SK-N-SH (cell line): ENCODE measurements at regions not wholly inside any gene's neighbourhood (a gene's known extent, or its start where the extent isn't known, plus 50 kb on each side); places are given as distances from the start of the nearest gene placed in this dataset.

Experiments
- CTCF ChIA-PET: fragments of 300-600, 350-600 bp; formaldehyde crosslinking; extraction: SDS; loops from one replicate; lab custom pipeline; 2021; lab: Yijun Ruan, JAX
- POLR2A ChIA-PET: fragments of 350-600 bp; sonication (Branson Sonifier 250); formaldehyde crosslinking; extraction: SDS; loops from one replicate; lab custom pipeline; 2020; ENCODE audit warnings: antibody characterized with exemption, inconsistent platforms; lab: Yijun Ruan, JAX
- DNase-seq: peaks from one replicate; pipeline ENCODE4 v3.0.0; 2012
- H2AFZ ChIP-seq: fragments of 200-600 bp; sonication (generic); 2 replicates; pipeline ENCODE4 v1.8.1; 2016; ENCODE audit warnings: antibody characterized with exemption, mild to moderate bottlenecking, low read depth
- H3F3A ChIP-seq: fragments of 200-600 bp; sonication (generic); replicated peaks from 2 replicates; pipeline ENCODE3; 2016; ENCODE audit warnings: antibody characterized with exemption, mild to moderate bottlenecking; ENCODE audit not compliant: insufficient read depth
- H3K27ac ChIP-seq, 2 experiments: fragments of 200-500 bp in 1 of 2; fragments of 200-600 bp in 1 of 2; sonication (Bioruptor generic) in 1 of 2; sonication (generic), shearing (Covaris generic) in 1 of 2; 2 replicates each; pipeline versions ENCODE4 v1.5.1 to v1.6.1; 2014 to 2016; ENCODE audit warnings: low read depth in 2 of 2, inconsistent platforms in 1 of 2, low read length in 1 of 2, mild to moderate bottlenecking in 1 of 2, mixed read lengths in 1 of 2
- H3K27me3 ChIP-seq: fragments of 200-600 bp; sonication (generic), shearing (Covaris generic); 2 replicates; pipeline ENCODE4 v1.6.1; 2016; ENCODE audit warnings: mixed run types; ENCODE audit not compliant: insufficient read depth
- H3K36me3 ChIP-seq, 2 experiments: fragments of 200-500 bp in 1 of 2; fragments of 200-600 bp in 1 of 2; sonication (Bioruptor generic) in 1 of 2; sonication (generic) in 1 of 2; replicated peaks in 1 of 2; 2 replicates each; pipeline versions ENCODE3 to v1.5.1; 2014 to 2016; ENCODE audit warnings: low read length in 1 of 2, mild to moderate bottlenecking in 1 of 2; ENCODE audit not compliant: insufficient read depth in 2 of 2, control insufficient read depth in 1 of 2
- H3K4me1 ChIP-seq, 2 experiments: fragments of 200-500 bp in 1 of 2; fragments of 200-600 bp in 1 of 2; sonication (Bioruptor generic) in 1 of 2; sonication (generic), shearing (Covaris generic) in 1 of 2; 2 replicates each; pipeline versions ENCODE4 v1.5.1 to v1.6.1; 2014 to 2016; ENCODE audit warnings: low read depth in 1 of 2, low read length in 1 of 2, mixed run types in 1 of 2; ENCODE audit not compliant: insufficient read depth in 2 of 2, control insufficient read depth in 1 of 2
- H3K4me2 ChIP-seq: fragments of 200-600 bp; sonication (generic), shearing (Covaris generic); 2 replicates; pipeline ENCODE4 v1.6.1; 2017; ENCODE audit warnings: mixed run types
- H3K4me3 ChIP-seq, 2 experiments: fragments of 200-500 bp in 1 of 2; fragments of 200-600 bp in 1 of 2; sonication (Bioruptor generic) in 1 of 2; sonication (generic), shearing (Covaris generic) in 1 of 2; 2 replicates each; pipeline versions ENCODE4 v1.5.1 to v1.8.1; 2014 to 2016; ENCODE audit warnings: low read depth in 2 of 2, inconsistent platforms in 1 of 2, low read length in 1 of 2, mild to moderate bottlenecking in 1 of 2, mixed read lengths in 1 of 2, moderate library complexity in 1 of 2
- H3K79me2 ChIP-seq: fragments of 200-600 bp; sonication (generic); 2 replicates; pipeline ENCODE4 v1.8.1; 2017; ENCODE audit warnings: mild to moderate bottlenecking; ENCODE audit not compliant: insufficient read depth
- H3K9ac ChIP-seq: fragments of 200-600 bp; sonication (generic); 2 replicates; pipeline ENCODE4 v1.6.1; 2017; ENCODE audit warnings: mixed run types
- H3K9me2 ChIP-seq: fragments of 200-600 bp; sonication (generic); 2 replicates; pipeline ENCODE4 v1.6.1; 2017; ENCODE audit warnings: mixed run types
- H3K9me3 ChIP-seq: fragments of 200-600 bp; sonication (generic); 2 replicates; pipeline ENCODE4 v1.6.1; 2017; ENCODE audit warnings: mixed run types, mild to moderate bottlenecking, moderate library complexity
- H4K20me1 ChIP-seq: fragments of 200-600 bp; sonication (generic); 2 replicates; pipeline ENCODE4 v1.6.1; 2017; ENCODE audit warnings: mild to moderate bottlenecking, mixed run types; ENCODE audit not compliant: insufficient read depth
- CHD2 ChIP-seq: fragments of 150-350 bp; IDR thresholded peaks from 2 replicates; pipeline ENCODE4 v1.6.1; 2018; ENCODE audit warnings: low read length; ENCODE audit not compliant: partially characterized antibody
- ELF1 ChIP-seq: IDR thresholded peaks from 2 replicates; pipeline ENCODE4 v1.4.0; 2012
- EP300 ChIP-seq, 2 experiments: IDR thresholded peaks; 2 replicates each; pipeline versions ENCODE4 v1.4.0 to v1.6.1; 2012; ENCODE audit warnings: borderline replicate concordance in 1 of 2, low read depth in 1 of 2, low read length in 1 of 2
- GABPA ChIP-seq: IDR thresholded peaks from 2 replicates; pipeline ENCODE4 v1.4.0; 2012; ENCODE audit warnings: low read depth, mild to moderate bottlenecking
- MEF2A ChIP-seq: IDR thresholded peaks from 2 replicates; pipeline ENCODE4 v1.4.0; 2012; ENCODE audit warnings: low read depth, borderline replicate concordance
- MXI1 ChIP-seq: IDR thresholded peaks from 2 replicates; pipeline ENCODE4 v1.6.1; 2012; ENCODE audit warnings: mild to moderate bottlenecking, low read depth, low read length, improper control_type of control experiment
- NFIC ChIP-seq: IDR thresholded peaks from 2 replicates; pipeline ENCODE4 v1.4.0; 2012; ENCODE audit warnings: borderline replicate concordance
- RAD21 ChIP-seq: IDR thresholded peaks from 2 replicates; pipeline ENCODE4 v1.6.1; 2012; ENCODE audit warnings: mild to moderate bottlenecking, low read length
- RXRA ChIP-seq: IDR thresholded peaks from 2 replicates; pipeline ENCODE4 v1.4.0; 2012; ENCODE audit warnings: low read depth, mild to moderate bottlenecking, borderline replicate concordance
- SIN3A ChIP-seq: IDR thresholded peaks from 2 replicates; pipeline ENCODE4 v1.6.1; 2012; ENCODE audit warnings: low read depth, mild to moderate bottlenecking, low read length, moderate library complexity, borderline replicate concordance
- TCF12 ChIP-seq: IDR thresholded peaks from 2 replicates; pipeline ENCODE4 v1.4.0; 2012
- YY1 ChIP-seq: IDR thresholded peaks from 2 replicates; pipeline ENCODE4 v1.4.0; 2012; ENCODE audit warnings: low read depth, mild to moderate bottlenecking
- ZBTB33 ChIP-seq: IDR thresholded peaks from 2 replicates; pipeline ENCODE4 v1.4.0; 2012; ENCODE audit warnings: low read depth, borderline replicate concordance
- WGBS: methylation state at CpG from one replicate; pipeline ENCODE4 v1.1.6; 2017; ENCODE audit warnings: low lambda C conversion rate; 5-methylcytosine and 5-hydroxymethylcytosine counted together
- TF ChIP-seq, protein P1 (sequence below): IDR thresholded peaks from 2 replicates; pipeline ENCODE4 v1.6.1; 2012; ENCODE audit warnings: mild to moderate bottlenecking, low read depth, low read length, moderate library complexity
- TF ChIP-seq, protein P2 (sequence below): fragments of 150-350 bp; IDR thresholded peaks from 2 replicates; pipeline ENCODE4 v1.6.1; 2016; ENCODE audit warnings: mild to moderate bottlenecking, low read depth, low read length

DNA sequence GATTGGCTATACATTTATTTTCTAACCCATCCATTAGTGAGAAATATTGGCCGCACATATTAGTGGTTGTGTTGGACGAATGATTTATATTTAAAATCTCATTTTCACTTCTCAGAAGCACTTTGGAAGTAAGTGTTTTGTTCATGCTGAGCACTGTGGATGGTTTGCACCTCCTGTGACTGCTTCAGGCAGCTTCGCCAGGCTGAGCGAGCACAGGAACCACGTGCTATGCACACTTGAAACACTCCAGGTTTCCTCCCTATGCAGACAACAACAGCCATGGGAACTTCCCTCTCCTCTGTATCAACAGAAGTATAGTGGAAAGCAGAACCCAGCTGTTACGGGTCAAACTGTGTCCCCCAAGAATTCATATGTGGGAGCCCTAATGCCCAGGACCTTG, 67.3 kb upstream of the WDR11 start:
- Histone ChIP-seq H3K4me2 (no peak overlapping the region), H3K9me2 (no peaks in the 10 kb centered on the region), H3F3A (no peaks in the 10 kb centered on the region), H3K4me1 (no peaks in the 10 kb centered on the region; a peak in 1 of 4 replicates), H3K9ac (no peak overlapping the region), H4K20me1 (no peaks in the 10 kb centered on the region), H3K36me3 (no peaks in the 10 kb centered on the region), H3K9me3 (no peaks in the 10 kb centered on the region), H3K4me3 (no peak overlapping the region), H2AFZ (no peak overlapping the region), H3K27me3 (no peaks in the 10 kb centered on the region), H3K79me2 (no peaks in the 10 kb centered on the region), H3K27ac (no peak overlapping the region)
- ChIA-PET POLR2A (no interaction called here), CTCF (no interaction called here)
- no peak for DNase-seq
- TF ChIP-seq MXI1: no peak
- TF ChIP-seq SIN3A: no peak
- TF ChIP-seq, protein P1, sequence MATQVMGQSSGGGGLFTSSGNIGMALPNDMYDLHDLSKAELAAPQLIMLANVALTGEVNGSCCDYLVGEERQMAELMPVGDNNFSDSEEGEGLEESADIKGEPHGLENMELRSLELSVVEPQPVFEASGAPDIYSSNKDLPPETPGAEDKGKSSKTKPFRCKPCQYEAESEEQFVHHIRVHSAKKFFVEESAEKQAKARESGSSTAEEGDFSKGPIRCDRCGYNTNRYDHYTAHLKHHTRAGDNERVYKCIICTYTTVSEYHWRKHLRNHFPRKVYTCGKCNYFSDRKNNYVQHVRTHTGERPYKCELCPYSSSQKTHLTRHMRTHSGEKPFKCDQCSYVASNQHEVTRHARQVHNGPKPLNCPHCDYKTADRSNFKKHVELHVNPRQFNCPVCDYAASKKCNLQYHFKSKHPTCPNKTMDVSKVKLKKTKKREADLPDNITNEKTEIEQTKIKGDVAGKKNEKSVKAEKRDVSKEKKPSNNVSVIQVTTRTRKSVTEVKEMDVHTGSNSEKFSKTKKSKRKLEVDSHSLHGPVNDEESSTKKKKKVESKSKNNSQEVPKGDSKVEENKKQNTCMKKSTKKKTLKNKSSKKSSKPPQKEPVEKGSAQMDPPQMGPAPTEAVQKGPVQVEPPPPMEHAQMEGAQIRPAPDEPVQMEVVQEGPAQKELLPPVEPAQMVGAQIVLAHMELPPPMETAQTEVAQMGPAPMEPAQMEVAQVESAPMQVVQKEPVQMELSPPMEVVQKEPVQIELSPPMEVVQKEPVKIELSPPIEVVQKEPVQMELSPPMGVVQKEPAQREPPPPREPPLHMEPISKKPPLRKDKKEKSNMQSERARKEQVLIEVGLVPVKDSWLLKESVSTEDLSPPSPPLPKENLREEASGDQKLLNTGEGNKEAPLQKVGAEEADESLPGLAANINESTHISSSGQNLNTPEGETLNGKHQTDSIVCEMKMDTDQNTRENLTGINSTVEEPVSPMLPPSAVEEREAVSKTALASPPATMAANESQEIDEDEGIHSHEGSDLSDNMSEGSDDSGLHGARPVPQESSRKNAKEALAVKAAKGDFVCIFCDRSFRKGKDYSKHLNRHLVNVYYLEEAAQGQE: no peak
- TF ChIP-seq, protein P2, sequence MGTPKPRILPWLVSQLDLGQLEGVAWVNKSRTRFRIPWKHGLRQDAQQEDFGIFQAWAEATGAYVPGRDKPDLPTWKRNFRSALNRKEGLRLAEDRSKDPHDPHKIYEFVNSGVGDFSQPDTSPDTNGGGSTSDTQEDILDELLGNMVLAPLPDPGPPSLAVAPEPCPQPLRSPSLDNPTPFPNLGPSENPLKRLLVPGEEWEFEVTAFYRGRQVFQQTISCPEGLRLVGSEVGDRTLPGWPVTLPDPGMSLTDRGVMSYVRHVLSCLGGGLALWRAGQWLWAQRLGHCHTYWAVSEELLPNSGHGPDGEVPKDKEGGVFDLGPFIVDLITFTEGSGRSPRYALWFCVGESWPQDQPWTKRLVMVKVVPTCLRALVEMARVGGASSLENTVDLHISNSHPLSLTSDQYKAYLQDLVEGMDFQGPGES: no peak
- TF ChIP-seq RAD21: no peak
- TF ChIP-seq EP300 (IDR thresholded peaks at IDR 0.05; ENCODE audit: borderline replicate concordance in 1 of 2, low read depth in 1 of 2, low read length in 1 of 2): no peak
- TF ChIP-seq TCF12: no peak
- TF ChIP-seq NFIC: no peak
- TF ChIP-seq MEF2A: no peak
- no peak for TF ChIP-seq ELF1
- TF ChIP-seq ZBTB33: no peak
- WGBS: 52% methylated on average over 6 of the region's 6 CpGs

GRCh38 chr10:120788771-120789170, 62.4 kb upstream of the WDR11 start:
- no peaks in the 10 kb centered on the region for H3K9me2 ChIP-seq
- H3K4me1 ChIP-seq: no peaks in the 10 kb centered on the region; a peak in 1 of 4 replicates
- H3K36me3 ChIP-seq: no peaks in the 10 kb centered on the region
- no peak overlapping the region for H3K9ac ChIP-seq
- WGBS: 35% methylated on average over 5 of the region's 5 CpGs
- H3K79me2 ChIP-seq: no peaks in the 10 kb centered on the region
- no peak overlapping the region for H3K4me3 ChIP-seq
- POLR2A ChIA-PET: no interaction called here
- H3K27me3 ChIP-seq: no peaks in the 10 kb centered on the region
- no peak for TF ChIP-seq GABPA
- no peak for TF ChIP-seq CHD2
- TF ChIP-seq NFIC: no peak
- TF ChIP-seq MXI1: no peak
- no peak for TF ChIP-seq RXRA
- no peak for TF ChIP-seq YY1
- no peak for DNase-seq
- H3K9me3 ChIP-seq: no peaks in the 10 kb centered on the region
- H3F3A ChIP-seq: no peaks in the 10 kb centered on the region
- H4K20me1 ChIP-seq: no peaks in the 10 kb centered on the region
- CTCF ChIA-PET: no interaction called here
- no peak overlapping the region for H3K4me2 ChIP-seq
- H2AFZ ChIP-seq: no peak overlapping the region
- no peak overlapping the region for H3K27ac ChIP-seq
